ENCODE measurements at regions not wholly inside any gene's neighbourhood (a gene's known extent, or its start where the extent isn't known, plus 50 kb on each side); places are given as distances from the start of the nearest gene placed in this dataset.

- TF ChIP-seq CTCF (IDR thresholded peaks at IDR 0.05; ENCODE audit: low read depth, low read length, missing control alignments), result no peak
Measured at GRCh38 chr4:4693755-4694295, 152.0 kb upstream of the STX18 start.

GRCh38 chr4:4693258-4693657 lies 151.4 kb upstream of the STX18 start:
- no peak overlapping the region for H3K4me3 ChIP-seq (ENCODE audit: low read depth, low read length)
- peak; percentile 40 for DNase-seq (ENCODE audit: low read depth)
- TF ChIP-seq CTCF (IDR thresholded peaks at IDR 0.05; ENCODE audit: low read depth, low read length, missing control alignments), result no peak

More at GRCh38 chr4:4693755-4694295, 152.0 kb upstream of the STX18 start:
- no peak for DNase-seq (ENCODE audit: low read depth)
- no peak overlapping the region for H3K4me3 ChIP-seq (ENCODE audit: low read depth, low read length)

- TF ChIP-seq CTCF (IDR thresholded peaks at IDR 0.05; ENCODE audit: low read depth, low read length, missing control alignments), result no peak
- DNase-seq (ENCODE audit: low read depth), result no peak
- H3K4me3 ChIP-seq (ENCODE audit: low read depth, low read length), result no peak overlapping the region
Measured at GRCh38 chr4:4690854-4691253, 149.0 kb upstream of the STX18 start.

GRCh38 chr4:4689694-4690440 lies 148.0 kb upstream of the STX18 start:
- peak; percentile 77 for DNase-seq (ENCODE audit: low read depth)
- no peak overlapping the region for H3K4me3 ChIP-seq (ENCODE audit: low read depth, low read length)
- TF ChIP-seq CTCF (IDR thresholded peaks at IDR 0.05; ENCODE audit: low read depth, low read length, missing control alignments), result peak; percentile 55

- TF ChIP-seq CTCF (IDR thresholded peaks at IDR 0.05; ENCODE audit: low read depth, low read length, missing control alignments), result no peak
- no peak for DNase-seq (ENCODE audit: low read depth)
- H3K4me3 ChIP-seq (ENCODE audit: low read depth, low read length), result no peak overlapping the region
Measured at GRCh38 chr4:4687935-4688727, 146.3 kb upstream of the STX18 start.

GRCh38 chr4:4687100-4687499 lies 145.3 kb upstream of the STX18 start:
- no peak for DNase-seq (ENCODE audit: low read depth)
- TF ChIP-seq CTCF (IDR thresholded peaks at IDR 0.05; ENCODE audit: low read depth, low read length, missing control alignments), result no peak
- H3K4me3 ChIP-seq (ENCODE audit: low read depth, low read length), result no peak overlapping the region
